ENCODE measurements at regions not wholly inside any gene's neighbourhood (a gene's known extent, or its start where the extent isn't known, plus 50 kb on each side); places are given as distances from the start of the nearest gene placed in this dataset.

DNA sequence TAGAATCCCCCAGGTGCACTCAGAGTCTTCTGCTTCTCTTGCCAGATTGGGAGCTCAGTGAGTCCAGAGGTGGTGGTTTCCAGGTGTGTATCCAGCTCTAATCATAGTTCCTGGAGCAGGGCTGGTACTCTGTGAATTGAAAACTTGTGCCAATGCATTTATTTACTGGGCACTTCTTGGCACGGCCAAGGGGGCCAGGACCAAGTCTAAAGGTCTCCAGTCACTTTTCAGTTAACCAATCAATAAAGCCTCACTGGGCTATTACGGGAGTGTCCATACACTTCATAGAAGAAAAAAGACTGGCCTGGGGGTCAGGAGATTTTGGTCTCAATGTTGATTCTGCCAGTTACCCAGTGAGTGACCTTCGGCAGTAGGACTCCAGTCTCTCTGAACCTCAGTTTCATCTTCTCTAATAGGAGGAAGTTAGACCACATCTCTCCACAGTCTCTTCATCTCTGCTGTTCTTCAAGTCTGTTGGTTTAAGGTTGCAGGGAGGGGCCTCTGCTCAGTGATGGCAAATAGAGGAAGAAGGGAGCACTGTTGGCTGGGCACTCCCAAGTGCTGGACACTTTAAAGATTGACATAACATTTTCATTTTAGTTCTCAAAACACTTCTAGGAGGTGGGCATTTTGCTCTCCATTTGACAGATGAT is 188.5 kb upstream of the E2F8 start:
- TF ChIP-seq POLR2AphosphoS5 (IDR thresholded peaks at IDR 0.05): no peak
- TF ChIP-seq, protein P1, sequence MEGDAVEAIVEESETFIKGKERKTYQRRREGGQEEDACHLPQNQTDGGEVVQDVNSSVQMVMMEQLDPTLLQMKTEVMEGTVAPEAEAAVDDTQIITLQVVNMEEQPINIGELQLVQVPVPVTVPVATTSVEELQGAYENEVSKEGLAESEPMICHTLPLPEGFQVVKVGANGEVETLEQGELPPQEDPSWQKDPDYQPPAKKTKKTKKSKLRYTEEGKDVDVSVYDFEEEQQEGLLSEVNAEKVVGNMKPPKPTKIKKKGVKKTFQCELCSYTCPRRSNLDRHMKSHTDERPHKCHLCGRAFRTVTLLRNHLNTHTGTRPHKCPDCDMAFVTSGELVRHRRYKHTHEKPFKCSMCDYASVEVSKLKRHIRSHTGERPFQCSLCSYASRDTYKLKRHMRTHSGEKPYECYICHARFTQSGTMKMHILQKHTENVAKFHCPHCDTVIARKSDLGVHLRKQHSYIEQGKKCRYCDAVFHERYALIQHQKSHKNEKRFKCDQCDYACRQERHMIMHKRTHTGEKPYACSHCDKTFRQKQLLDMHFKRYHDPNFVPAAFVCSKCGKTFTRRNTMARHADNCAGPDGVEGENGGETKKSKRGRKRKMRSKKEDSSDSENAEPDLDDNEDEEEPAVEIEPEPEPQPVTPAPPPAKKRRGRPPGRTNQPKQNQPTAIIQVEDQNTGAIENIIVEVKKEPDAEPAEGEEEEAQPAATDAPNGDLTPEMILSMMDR (IDR thresholded peaks at IDR 0.05): no peak
